Stimulated activated CD8-positive, alpha-beta memory T cell treated with anti-CD3 and anti-CD28 coated beads, Interleukin-7, amount 100 ng/mL, for 4 hours (primary cell): ENCODE measurements at regions not wholly inside any gene's neighbourhood (a gene's known extent, or its start where the extent isn't known, plus 50 kb on each side); places are given as distances from the start of the nearest gene placed in this dataset.
"Not testable (repeated sequence)": the region's sequence is repeated elsewhere in the genome, so short reads cannot be mapped to it uniquely, and the experiment has no call there.

ENCODE experiments used
- DNase-seq, 2 donors: peaks; one replicate each; pipeline ENCODE4 v3.0.0-alpha.2; 2020; ENCODE audit warnings: low read depth in 2 of 2

- DNase-seq = no peak
Measured at GRCh38 chr4:38332699-38333098, 331.3 kb upstream of the KLF3 start.

- no peak for DNase-seq
Measured at GRCh38 chr4:38333219-38333618, 330.8 kb upstream of the KLF3 start.

GRCh38 chr4:38334791-38335190 is 329.2 kb upstream of the KLF3 start:
- DNase-seq = no peak

- not testable (repeated sequence) for DNase-seq
Measured at GRCh38 chr4:38338939-38339338, 325.1 kb upstream of the KLF3 start.

- DNase-seq = no peak
Measured at GRCh38 chr4:38343608-38344007, 320.4 kb upstream of the KLF3 start.

GRCh38 chr4:38344929-38345328 is 319.1 kb upstream of the KLF3 start:
- DNase-seq = no peak

GRCh38 chr4:38347251-38347650 is 316.7 kb upstream of the KLF3 start:
- DNase-seq = no peak

- DNase-seq = no peak
Measured at GRCh38 chr4:38354421-38354820, 309.6 kb upstream of the KLF3 start.

GRCh38 chr4:38354872-38355271 is 309.1 kb upstream of the KLF3 start:
- no peak for DNase-seq

GRCh38 chr4:38356686-38357085 is 307.3 kb upstream of the KLF3 start:
- DNase-seq = no peak

- DNase-seq = no peak
Measured at GRCh38 chr4:38357546-38357945, 306.5 kb upstream of the KLF3 start.

GRCh38 chr4:38359113-38359512 is 304.9 kb upstream of the KLF3 start:
- DNase-seq = no peak

GRCh38 chr4:38360201-38360600 is 303.8 kb upstream of the KLF3 start:
- no peak for DNase-seq

- DNase-seq = no peak
Measured at GRCh38 chr4:38364383-38364963, 299.5 kb upstream of the KLF3 start.

- DNase-seq = no peak
Measured at GRCh38 chr4:38365261-38365660, 298.7 kb upstream of the KLF3 start.

GRCh38 chr4:38365748-38366310 is 298.2 kb upstream of the KLF3 start:
- DNase-seq = no peak

GRCh38 chr4:38366456-38366855 is 297.5 kb upstream of the KLF3 start:
- no peak for DNase-seq

GRCh38 chr4:38366997-38367396 is 297.0 kb upstream of the KLF3 start:
- no peak for DNase-seq

- no peak for DNase-seq
Measured at GRCh38 chr4:38367642-38368174, 296.3 kb upstream of the KLF3 start.

GRCh38 chr4:38368613-38369012 is 295.4 kb upstream of the KLF3 start:
- DNase-seq = no peak

- no peak for DNase-seq
Measured at GRCh38 chr4:38371391-38371851, 292.6 kb upstream of the KLF3 start.

- DNase-seq = no peak
Measured at GRCh38 chr4:38373375-38373774, 290.6 kb upstream of the KLF3 start.

GRCh38 chr4:38377195-38377594 is 286.8 kb upstream of the KLF3 start:
- no peak for DNase-seq

GRCh38 chr4:38378478-38378877 is 285.5 kb upstream of the KLF3 start:
- DNase-seq = no peak
